ENCODE measurements at regions not wholly inside any gene's neighbourhood (a gene's known extent, or its start where the extent isn't known, plus 50 kb on each side); places are given as distances from the start of the nearest gene placed in this dataset.

- TF ChIP-seq POLR2A (IDR thresholded peaks at IDR 0.05) = no peak
- TF ChIP-seq CTCF (IDR thresholded peaks at IDR 0.05) = no peak
- TF ChIP-seq EP300 (IDR thresholded peaks at IDR 0.05) = no peak
Measured at GRCh38 chr14:71328183-71328582, 420.9 kb downstream of the PCNX1 start.

Measured in sigmoid colon (tissue), 4 donors.